ENCODE measurements at regions not wholly inside any gene's neighbourhood (a gene's known extent, or its start where the extent isn't known, plus 50 kb on each side); places are given as distances from the start of the nearest gene placed in this dataset.

DNA sequence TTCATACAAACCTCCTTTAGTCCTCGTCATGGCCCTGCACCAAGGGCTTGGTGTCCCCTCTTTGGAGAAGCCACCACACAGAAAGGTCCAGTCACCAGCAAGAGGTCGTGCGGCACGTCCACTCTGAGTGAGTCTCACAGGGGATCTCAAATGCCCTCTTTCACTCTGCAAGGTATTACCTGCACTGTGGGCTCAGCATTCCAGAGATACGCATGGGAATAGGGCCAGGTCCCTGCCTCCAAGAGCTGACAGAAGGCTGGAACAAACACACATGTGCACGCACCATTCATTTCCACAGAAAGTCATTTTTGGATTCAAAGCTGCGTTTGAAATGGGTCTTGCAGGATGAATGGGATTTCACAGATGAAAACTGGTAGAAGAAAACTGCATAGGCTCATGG, 50.4 kb upstream of the TJP1 start:
- DNase-seq = no peak
- H3K36me3 ChIP-seq = no peaks in the 10 kb centered on the region
- no peak overlapping the region for H3K4me3 ChIP-seq
- no peaks in the 10 kb centered on the region for H3K27me3 ChIP-seq
- no peaks in the 10 kb centered on the region for H3K9me3 ChIP-seq
